HG03342 (cell line): ENCODE measurements at regions not wholly inside any gene's neighbourhood (a gene's known extent, or its start where the extent isn't known, plus 50 kb on each side); places are given as distances from the start of the nearest gene placed in this dataset.
"Not testable (repeated sequence)": the region's sequence is repeated elsewhere in the genome, so short reads cannot be mapped to it uniquely, and the experiment has no call there.

Experiments used
- ATAC-seq: cut with Tn5 transposase; IDR thresholded peaks from one replicate; pipeline ENCODE4 v1.9.1; 2021; ENCODE audit warnings: mild to moderate bottlenecking, moderate library complexity; ENCODE audit not compliant: unreplicated experiment

DNA sequence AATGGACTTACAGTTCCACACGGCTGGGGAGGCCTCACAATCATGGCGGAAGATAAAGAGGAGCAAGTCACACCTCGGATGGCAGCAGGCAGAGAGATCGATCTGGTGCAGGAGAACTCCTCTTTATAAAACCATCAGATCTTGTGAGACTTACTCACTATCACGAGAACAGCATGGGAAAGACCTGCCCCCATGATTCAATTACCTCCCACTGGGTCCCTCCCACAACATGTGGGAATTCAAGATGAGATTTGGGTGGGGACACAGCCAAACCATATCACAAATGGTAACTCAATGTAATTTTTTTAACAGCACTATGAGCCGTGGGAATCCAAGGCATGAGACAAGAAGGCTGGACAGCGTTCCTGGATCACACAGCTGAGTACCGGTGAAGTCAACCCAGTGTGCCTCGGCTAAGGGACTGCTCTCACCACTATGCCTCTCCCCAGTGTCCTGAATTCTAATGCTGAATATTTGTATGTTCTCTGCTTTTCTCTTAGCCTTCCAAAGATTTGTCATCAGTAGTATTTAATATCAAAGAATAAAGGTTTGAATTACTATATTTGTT, 84.3 kb downstream of the IRS2 start:
- not testable (repeated sequence) for ATAC-seq

DNA sequence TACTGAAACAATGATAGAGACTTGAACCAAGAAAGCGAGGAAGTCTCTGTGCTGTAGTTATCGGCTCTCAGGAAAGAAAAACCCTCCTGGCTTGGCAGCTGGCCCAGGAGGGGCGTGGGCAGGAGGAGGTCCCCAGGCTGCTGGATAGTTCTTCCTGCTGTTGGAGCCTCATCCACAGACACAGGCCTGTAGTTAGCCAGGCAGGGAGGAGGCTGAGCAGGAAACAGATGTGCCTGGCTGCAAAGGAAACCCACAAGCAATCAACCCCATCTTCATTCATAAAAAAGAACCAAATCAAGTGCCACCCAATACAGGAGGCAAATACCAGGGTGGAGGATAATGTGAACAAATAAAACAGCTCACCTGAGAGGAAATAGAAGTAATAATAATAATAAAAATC, 86.2 kb downstream of the IRS2 start:
- ATAC-seq, result no peak

GRCh38 chr13:109699628-109700071, 86.7 kb downstream of the IRS2 start:
- no peak for ATAC-seq

DNA sequence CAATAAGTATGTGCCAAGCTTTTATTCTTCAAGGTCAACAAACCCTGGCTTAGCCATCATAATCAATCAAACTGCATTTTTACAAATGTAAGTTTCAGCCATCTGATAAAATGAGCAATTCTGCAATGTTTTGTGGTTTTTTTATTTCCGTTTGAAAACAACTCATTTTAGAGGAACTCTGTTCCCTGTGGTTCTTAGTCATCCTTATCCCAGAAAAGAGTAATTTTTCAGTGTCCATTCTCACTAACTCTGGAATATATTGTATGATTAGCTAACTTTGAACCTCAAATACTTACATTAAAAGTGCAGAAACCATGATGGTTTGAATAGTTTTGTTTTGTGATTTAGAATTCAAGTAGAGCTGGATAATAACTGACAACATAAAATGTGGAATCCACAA, 87.6 kb downstream of the IRS2 start:
- ATAC-seq, result no peak

GRCh38 chr13:109697936-109698335, 88.4 kb downstream of the IRS2 start:
- ATAC-seq, result no peak

DNA sequence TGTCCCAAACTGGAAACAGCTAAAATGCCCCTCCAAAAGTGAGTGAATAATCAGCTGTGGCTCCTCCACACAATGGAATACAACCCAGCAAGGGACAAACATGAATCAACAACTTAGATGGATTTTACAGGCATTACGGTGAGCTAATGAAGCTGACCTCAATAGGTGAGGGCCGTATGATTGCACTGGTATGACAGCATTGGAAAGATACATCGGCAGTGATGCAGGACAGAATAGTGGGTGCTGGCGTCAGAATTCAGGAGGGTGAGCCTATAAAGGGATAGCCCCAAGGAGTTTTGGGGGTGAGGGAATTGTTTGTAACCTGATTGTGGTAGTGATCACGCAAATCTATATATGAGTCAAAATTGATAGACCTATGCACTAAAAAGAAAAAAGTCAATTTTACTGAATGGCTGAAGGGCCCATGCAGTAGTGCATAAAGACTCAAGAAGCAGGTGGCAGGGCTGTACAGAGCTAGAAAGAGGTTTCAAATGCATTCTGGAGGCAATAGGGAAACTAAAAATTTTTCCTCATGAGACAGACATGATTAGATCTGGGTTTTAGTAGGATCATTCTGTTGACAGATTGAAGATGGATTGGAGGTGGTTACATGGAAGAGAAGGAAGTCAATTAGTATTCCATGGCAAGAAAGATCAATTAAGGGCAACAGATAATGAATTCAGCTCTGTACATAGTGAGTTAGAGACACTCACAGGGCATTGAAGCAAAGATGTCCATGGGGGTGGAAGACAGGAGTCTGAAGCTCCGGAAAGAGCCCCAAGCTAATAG, 90.8 kb downstream of the IRS2 start:
- ATAC-seq, result no peak

GRCh38 chr13:109694972-109695371, 91.4 kb downstream of the IRS2 start:
- ATAC-seq, result no peak

DNA sequence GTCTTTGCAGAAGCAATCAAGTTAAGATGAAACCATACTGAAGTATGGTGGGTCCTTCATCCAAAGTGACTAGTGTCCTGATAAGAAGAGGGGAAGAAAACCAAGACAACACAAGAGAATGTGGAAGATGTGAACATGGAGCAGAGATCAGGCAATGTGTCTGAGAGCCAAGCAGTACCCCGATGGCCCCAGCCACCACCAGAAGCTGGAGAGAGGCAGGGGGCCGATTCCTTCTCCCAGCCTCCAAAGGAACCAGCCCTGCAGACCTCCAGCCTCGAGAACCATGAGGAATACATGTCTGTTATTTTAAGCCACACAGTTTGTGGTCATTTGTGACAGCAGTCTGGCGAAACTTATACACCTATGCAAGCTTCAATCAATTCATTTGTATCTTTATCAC, 93.2 kb downstream of the IRS2 start:
- no peak for ATAC-seq

DNA sequence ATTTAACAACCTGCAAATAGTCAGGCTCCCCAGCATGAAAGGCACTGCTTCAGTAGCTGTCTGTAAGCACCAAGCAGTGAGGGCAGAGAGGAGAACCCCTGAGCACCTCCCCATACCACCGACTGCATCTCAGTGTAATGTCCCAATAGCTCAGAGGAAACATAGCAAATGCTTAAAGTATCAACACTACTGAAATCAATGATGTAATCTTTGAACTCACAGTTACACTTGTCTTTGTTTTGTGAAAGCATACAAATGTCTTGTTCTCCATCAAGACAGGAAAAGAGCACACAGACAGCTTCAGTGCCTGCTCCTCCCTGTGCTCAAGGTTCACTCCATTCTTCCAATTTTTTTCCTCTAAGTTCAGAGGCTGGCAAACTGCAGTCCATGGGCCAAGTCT, 94.7 kb downstream of the IRS2 start:
- ATAC-seq, result no peak

DNA sequence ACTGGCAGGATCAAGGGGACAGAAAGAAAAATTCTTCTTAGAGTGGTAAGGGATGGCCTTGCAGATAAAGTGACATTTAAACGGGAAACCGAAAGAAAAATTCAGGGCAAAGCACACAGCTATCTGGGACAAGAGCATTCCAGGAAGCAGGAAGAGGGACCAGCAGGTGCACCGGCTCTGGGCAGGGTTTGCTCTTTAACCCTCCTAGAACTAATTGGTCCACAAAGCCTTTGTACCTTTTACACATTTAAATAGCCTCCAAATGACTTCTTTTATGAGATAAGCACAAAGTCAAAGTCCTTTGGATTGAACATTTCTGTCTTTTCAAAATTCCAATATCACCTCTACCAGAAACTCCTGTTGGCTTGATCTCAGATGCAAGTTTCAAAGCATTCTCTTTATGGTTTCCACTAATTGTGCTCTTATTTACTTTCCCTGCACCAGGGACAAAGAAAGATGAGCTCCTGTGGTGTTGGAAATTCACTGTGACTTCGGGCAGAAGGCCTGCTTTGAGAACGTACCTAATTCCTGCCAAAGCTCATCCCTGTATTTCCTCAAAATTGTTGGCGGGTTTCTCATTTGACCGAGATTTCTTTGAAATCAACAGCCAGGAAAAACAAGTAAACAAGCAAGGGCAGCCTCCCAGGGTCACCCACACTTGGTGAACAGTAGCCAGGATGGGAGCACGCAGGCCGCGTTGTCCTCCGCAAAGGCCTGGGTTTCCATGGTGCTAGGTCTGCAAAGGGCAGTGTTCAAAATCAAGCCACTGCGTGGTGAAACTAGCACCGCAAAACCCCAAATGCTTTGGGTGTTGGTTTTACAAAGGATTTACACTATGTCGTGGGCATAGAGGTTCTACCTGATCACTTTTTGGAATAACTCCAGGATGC, 98.6 kb downstream of the IRS2 start:
- ATAC-seq, result no peak

GRCh38 chr13:109685203-109685602, 101.2 kb downstream of the IRS2 start:
- no peak for ATAC-seq

GRCh38 chr13:109684824-109685202, 101.6 kb downstream of the IRS2 start:
- ATAC-seq, result no peak

DNA sequence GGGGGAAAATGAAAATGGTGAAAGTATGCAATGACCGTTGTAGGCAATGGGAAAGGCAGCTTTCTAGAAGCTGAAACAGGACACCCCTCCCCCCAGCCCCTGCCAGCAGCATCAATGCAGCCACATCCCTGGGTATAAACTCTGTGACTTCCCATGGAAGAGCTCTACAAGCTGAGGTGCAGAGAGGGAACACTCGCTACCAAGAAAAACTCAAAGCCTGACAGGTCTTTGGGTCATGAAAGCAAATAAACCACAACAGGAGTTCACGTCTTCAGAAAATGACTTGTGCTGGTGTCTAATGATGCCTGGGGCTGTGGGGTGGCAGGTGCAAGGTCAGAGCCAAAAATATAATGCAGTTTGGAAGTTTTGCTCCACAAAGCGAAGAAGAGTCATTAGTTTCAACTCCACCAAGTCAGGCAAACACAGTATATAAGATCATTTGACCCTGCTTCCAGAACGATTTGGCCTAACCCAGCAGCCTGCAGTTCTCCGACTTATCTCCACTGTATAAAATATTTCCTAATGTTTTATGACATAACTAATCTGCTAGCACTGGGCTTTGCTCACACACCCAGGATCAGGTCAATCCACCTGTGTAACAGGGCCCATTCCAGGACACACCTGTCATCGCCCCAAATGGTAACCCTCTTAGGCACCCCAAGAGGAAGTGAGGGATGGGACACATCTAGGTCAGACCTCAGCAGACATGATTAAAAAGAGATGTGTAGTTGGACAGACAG, 102.1 kb downstream of the IRS2 start:
- no peak for ATAC-seq

GRCh38 chr13:109682534-109683244, 103.7 kb downstream of the IRS2 start:
- ATAC-seq, result no peak

- ATAC-seq, result no peak
Observed at GRCh38 chr13:109680930-109681329, 105.5 kb downstream of the IRS2 start.

GRCh38 chr13:109680288-109680687, 106.1 kb downstream of the IRS2 start:
- no peak for ATAC-seq

DNA sequence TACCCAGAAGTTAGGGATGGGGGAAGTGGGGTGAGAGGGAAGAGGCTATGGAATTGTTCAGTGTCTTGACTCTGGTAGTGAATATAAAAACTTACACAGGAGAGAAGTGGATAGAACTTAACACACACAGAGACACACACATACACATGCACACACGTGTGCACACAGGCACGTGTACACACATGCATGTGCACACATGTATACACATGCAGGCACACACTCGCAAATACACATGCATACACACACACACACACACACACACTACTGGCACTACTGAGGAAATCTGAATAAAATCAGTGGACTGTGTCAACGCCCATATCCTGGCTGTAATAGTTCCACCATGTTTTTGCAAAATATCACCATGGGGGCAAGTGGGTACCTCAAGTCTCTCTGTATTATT, 107.9 kb downstream of the IRS2 start:
- no peak for ATAC-seq

DNA sequence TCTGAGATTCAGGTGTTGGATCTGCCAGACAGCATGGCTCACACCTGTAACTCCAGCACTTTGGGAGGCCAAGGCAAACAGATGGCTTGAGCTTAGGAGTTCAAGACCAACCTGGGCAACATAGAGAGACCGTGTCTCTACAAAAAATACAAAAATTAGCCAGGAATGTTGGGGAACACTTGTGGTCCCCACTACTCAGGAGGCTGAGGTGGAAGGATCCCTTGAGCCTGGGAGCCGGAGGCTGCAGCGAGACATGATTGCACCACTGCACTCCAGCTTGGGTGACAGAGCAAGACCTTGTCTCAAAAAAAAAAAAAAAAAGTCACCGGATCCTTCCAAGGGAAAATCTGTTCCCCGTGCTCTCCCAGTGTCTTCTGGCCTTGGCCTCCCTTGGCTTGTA, 109.2 kb downstream of the IRS2 start:
- ATAC-seq, result no peak

GRCh38 chr13:109673477-109673876, 112.9 kb downstream of the IRS2 start:
- no peak for ATAC-seq

GRCh38 chr13:109672545-109672944, 113.8 kb downstream of the IRS2 start:
- ATAC-seq, result no peak
